GM21717 (cell line): ENCODE measurements at regions not wholly inside any gene's neighbourhood (a gene's known extent, or its start where the extent isn't known, plus 50 kb on each side); places are given as distances from the start of the nearest gene placed in this dataset.

Experiments used
- ATAC-seq: cut with Tn5 transposase; IDR thresholded peaks from one replicate; pipeline ENCODE4 v1.9.1; 2021; ENCODE audit warnings: mild to moderate bottlenecking, moderate library complexity; ENCODE audit not compliant: unreplicated experiment

- no peak for ATAC-seq
Measured at GRCh38 chr10:3471927-3472286, 299.3 kb upstream of the PITRM1 start.

DNA sequence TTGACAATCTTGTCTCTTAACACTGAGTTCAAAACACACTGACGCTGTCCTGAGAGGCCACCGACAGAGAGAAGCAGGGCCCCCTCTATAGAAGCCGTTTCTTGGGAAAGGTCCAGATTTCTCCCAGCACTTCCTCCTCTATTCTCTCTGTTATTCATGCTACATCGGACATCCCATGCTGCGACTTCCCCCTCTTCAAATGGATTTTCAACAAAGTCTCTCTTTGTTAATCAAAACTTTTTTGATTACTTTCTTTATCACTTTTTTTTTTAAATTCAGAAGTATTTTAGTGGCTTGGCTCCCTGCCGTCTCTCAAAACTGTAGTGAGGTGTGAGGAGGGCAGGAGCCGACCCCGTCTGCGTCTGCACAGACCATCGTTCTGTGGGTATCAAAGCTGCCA, 298.9 kb upstream of the PITRM1 start:
- no peak for ATAC-seq

GRCh38 chr10:3470191-3470590, 297.6 kb upstream of the PITRM1 start:
- no peak for ATAC-seq

GRCh38 chr10:3469639-3470020, 297.0 kb upstream of the PITRM1 start:
- ATAC-seq = no peak

GRCh38 chr10:3468919-3469638, 296.5 kb upstream of the PITRM1 start:
- no peak for ATAC-seq

DNA sequence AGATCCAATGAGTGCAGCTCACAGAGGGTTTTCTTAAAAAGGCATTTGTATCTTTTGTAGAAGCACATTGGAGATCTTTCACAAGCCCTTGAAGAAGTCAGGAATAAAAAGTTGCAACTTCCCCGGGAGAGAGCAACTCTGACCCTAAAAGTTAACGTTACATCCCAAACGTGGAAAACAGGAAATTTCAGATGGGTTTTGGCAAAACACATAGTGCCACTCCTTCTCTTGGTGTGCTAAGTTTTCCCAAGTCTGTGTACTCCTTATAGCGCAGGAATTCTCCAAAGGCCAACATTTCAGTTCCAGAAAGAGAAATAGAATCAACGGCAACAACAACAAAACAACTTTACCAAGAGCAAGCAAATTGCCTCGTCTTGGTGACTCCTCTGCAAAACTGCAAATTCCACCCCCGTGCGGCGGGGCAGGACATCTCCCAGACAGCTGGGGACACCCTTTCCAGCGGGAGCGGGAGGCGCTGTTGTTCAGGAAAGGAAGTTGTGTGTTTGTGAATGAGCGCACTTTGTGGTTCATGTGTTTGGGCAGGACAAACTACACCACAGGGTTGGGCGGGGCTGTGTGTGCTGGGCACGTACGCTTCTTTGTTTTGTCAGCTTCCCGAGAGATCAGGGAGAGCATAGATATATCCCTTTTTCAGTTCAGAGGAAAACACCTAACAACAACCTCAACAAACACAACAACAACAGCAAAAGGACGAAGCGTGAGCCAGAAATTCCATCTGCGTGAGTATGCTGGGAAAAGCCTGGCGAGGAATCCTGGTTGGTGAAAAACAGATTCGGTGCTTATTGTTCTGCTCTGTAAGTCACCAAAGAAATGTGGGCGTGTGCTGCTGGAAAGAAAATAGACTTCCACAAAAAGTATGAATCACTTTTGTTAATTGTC, 294.7 kb upstream of the PITRM1 start:
- ATAC-seq = no peak

- no peak for ATAC-seq
Measured at GRCh38 chr10:3465406-3465891, 292.9 kb upstream of the PITRM1 start.

GRCh38 chr10:3464760-3465405, 292.3 kb upstream of the PITRM1 start:
- no peak for ATAC-seq

GRCh38 chr10:3460420-3461128, 288.0 kb upstream of the PITRM1 start:
- ATAC-seq = no peak

GRCh38 chr10:3455385-3456334, 283.1 kb upstream of the PITRM1 start:
- no peak for ATAC-seq

DNA sequence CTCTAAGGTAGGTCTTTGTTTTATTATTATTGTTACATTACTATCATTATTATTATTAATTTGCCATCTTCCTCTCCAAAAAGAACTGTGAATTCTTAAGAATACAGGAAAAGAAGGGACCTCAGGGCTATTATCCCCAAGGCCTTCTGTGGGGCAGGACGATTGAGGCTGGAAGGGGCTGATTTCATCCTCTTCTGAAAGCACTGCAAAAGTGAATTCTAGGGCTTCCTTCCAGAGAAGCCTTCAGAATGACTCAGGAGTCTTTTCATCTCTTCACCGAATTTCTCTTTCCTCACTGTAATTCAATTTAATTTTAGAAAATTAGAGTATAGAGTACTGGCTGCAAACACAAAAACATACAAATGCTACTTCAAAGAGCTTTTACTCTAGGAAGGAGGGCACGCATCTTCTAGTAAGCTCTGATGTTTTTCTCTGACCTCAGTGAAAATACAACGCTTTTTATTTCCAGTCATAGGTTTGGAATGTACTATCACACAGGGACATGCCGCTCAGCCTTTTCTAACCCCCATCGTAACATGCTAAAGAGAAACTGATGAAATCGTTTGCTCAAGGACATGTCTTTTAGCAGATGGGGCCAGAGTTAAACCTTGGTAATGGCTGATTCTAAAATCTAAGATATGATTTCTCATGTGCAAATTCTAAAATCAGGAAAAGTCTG, 280.2 kb upstream of the PITRM1 start:
- no peak for ATAC-seq

GRCh38 chr10:3452173-3452626, 279.6 kb upstream of the PITRM1 start:
- ATAC-seq = no peak

GRCh38 chr10:3451516-3452172, 279.1 kb upstream of the PITRM1 start:
- no peak for ATAC-seq

DNA sequence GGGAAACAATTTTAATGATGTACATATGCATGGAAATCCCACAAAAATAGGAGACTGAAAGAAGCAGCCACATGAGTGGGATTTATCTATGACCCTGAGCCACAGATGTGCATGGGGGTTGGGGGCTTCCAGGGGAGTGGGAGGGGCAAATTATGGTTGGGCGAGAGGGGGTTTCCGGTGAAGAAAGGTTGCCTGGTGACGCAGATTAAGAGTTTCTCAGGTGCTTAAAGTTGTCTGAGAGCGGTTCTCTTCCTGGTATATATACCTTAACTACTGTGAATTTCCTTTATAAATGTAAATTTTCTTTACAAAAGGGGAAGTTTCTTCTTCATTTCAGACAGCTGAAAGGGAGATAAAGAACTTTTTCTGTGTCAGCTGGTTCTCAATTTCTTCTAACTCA, 273.6 kb upstream of the PITRM1 start:
- ATAC-seq = no peak

DNA sequence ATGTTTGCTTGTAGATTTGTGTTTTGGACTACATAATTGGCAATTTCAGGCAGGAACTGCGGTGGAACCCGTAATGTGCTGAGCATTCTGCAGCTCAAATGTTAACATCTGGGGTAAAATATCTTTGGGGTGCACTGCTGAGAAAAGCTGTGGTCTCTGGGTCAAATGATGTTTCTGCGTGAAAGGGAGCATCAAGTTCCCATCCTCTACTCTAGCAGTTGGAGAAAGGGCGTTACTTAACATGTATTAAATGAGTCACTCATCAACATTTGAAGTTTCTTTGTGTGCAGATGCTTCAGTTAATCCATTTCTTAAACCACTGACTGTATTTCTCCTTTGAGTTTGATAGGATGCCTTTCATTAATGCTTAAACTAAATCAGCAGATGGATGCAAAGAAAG, 273.1 kb upstream of the PITRM1 start:
- no peak for ATAC-seq

GRCh38 chr10:3442451-3442990, 269.9 kb upstream of the PITRM1 start:
- ATAC-seq = no peak

DNA sequence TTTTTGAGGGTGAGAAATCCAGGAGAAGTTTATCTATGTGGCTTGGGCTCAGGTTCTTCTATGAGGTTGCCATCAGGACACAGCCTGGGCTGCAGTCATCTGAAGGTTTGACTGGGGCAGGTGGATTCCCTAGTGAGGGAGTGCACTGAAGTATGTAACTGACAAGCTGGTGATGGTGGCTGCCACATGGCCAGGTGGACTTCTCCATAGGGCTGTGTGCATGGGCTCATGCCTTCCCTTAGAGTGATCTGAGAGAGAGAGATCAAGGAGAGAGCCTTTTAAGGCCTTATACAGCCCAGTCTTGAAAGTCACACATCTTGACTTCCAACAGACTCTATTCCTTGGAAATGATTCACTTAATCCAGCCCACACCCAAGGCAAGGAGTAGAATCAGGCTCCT, 266.6 kb upstream of the PITRM1 start:
- ATAC-seq = no peak

- ATAC-seq = no peak
Measured at GRCh38 chr10:3438606-3439005, 266.0 kb upstream of the PITRM1 start.
